ENCODE measurements at regions not wholly inside any gene's neighbourhood (a gene's known extent, or its start where the extent isn't known, plus 50 kb on each side); places are given as distances from the start of the nearest gene placed in this dataset.

GRCh38 chr2:20913491-20913890 is 90.6 kb upstream of the LDAH start:
- no peak for DNase-seq

GRCh38 chr2:20900052-20900636 is 77.2 kb upstream of the LDAH start:
- no peak for DNase-seq

GRCh38 chr2:20897874-20898453 is 75.1 kb upstream of the LDAH start:
- DNase-seq, result no peak

GRCh38 chr2:20897047-20897446 is 74.1 kb upstream of the LDAH start:
- DNase-seq, result no peak

GRCh38 chr2:20884829-20885228 is 61.9 kb upstream of the LDAH start:
- no peak for DNase-seq

GRCh38 chr2:20882466-20883170 is 59.7 kb upstream of the LDAH start:
- DNase-seq, result no peak

GRCh38 chr2:20880221-20880771 is 57.4 kb upstream of the LDAH start:
- DNase-seq, result no peak

- no peak for DNase-seq
Observed at GRCh38 chr2:20879221-20879620, 56.3 kb upstream of the LDAH start.

GRCh38 chr2:20877960-20878359 is 55.1 kb upstream of the LDAH start:
- no peak for DNase-seq

Data from activated CD4-positive, alpha-beta T cell treated with anti-CD3 and anti-CD28 coated beads, Interleukin-2, Interleukin-6, amounts not matched to agents 100 ng/mL and 50 ng/mL, durations not matched to agents 16 hours and 8 hours (primary cell).